ENCODE measurements at regions not wholly inside any gene's neighbourhood (a gene's known extent, or its start where the extent isn't known, plus 50 kb on each side); places are given as distances from the start of the nearest gene placed in this dataset.
"Not testable (repeated sequence)": the region's sequence is repeated elsewhere in the genome, so short reads cannot be mapped to it uniquely, and the experiment has no call there.

DNA sequence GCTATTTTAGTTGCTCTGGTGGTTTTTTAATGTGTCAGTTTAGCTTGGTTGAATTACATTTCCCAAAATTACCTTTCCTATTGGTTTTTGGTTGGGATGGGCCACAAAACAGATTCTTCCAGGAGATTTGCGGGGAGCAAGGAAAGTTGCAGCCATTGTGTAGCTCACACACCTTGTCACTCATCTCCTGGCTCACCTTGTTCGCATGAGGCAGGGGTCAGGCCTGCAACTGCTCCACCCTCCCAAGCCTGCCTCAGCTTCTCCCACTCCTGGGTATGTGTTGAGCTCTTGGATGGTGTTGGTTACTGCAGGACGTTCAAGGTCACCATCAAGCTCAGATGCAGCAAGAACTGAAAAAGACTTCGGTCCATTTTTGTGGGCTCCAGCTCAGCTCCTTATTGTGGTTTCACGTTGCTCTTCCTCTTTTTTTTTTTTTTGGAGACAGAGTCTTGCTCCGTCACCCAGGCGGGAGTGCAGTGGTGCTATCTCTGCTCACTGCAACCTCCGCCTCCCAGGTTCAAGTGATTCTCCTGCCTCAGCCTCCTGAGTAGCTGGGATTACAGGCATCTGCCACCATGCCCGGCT, 95.6 kb upstream of the METTL14 start:
- no peak for DNase-seq

DNA sequence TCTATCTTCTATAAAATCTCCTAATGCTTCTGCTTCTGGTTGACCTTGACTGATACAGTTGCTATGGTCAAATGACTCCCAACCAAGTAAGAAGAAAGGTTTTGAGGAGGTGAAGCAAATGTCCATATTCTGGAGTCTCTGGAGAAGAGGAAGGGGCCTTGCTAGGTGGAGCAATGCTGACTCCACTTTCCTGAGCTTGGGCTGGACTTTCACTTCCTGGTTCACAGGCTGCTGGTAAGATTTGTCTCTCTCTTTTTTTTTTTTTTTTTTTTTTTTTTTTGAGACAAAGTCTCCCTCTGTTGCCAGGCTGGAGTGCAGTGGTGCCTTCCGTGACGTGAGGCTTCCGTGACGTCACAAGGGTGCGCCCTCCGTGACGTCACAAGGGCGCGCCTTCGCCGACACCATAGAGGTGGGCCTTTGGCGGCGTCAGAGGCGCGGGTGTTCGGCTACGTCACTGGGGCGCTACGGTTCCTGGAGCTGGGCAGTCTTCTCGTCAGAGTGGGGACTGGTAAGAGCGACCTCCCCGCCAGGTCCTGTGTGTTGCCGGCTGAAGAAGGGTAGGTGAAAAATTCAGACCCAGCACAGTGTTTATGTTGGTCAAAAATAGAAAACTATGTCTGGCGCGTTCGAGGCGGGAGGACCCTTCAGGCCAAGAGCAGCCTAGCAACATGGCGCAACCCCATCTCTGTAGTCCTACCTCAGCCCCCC, 93.7 kb upstream of the METTL14 start:
- peak; percentile 89 to 98 for DNase-seq

DNA sequence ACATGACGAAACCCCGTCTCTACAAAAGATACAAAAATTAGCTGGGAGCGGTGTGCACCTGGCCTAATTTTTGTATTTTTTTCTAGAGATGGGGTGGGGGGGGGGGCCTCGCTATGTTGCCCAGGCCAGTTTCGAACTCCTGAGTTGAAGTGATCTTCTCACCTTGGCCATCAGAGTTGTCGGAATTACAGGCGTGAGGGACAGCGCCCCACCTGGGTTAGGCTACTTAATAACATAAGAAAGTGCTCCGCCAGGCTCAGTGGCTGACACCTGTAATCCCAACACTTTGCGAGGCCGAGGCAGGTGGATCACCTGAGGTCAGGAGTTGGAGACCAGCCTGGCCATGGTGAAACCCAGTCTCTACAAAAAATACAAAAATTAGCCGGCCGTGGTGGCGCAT, 92.9 kb upstream of the METTL14 start:
- not testable (repeated sequence) for DNase-seq

DNA sequence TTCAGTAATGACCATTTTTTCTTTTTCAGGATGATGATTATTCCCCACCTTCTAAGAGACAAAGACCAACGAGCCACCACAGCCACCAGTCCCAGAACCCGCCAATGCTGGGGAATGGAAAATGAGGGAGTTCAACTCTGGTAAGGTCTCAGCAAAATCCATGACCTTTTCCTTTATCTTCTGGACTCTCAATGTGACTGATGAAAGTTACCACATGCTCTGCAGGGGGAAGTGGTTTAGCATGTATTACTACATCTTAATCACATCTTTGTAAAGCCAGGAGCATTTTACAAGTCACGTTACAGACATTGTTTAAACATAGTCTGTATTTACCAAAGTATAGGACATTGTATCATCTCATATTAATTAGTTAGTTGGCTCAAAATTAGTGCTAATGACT, 89.3 kb upstream of the METTL14 start:
- peak in 1 of 2 donors; percentile 20 for DNase-seq

DNA sequence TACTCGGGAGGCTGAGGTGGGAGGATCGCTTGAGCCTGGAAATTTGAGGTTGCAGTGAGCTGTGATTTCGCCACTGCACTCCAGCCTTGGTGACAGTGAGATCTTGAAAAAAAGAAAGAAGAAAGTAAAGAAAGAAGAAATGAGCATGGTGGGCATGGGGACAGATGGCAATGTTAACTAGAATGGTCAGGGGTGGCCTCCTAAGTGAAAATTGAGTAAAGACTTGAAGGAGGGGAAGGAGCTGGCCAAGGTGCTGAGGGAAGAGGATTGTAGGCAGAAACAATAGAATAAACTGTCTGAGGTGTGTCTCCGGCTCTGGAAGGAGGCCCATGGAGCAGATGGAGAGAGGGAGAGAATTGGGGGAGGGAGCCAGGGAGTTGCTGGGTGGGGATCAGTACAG, 60.1 kb upstream of the METTL14 start:
- not testable (repeated sequence) for DNase-seq

DNA sequence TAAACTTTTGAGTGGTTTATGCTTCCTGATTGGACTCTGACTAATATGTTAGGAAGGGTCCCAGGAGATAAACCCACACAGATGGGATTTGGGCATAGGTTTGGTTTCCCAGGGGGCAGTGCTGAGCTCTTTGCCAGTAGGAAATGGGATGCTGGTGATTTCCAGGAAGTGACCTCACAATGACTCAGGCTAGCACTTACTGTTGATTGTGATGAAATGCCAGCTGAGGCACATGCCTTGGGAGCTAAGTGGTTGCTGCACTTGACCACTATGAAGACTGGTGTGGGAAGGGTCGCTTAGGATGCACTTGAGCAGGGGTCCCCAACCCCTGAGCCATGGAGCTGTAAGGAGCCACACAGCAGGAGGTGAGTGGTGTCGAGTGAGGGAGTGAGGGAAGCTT, 55.5 kb upstream of the METTL14 start:
- DNase-seq: peak; percentile 15 to 31

DNA sequence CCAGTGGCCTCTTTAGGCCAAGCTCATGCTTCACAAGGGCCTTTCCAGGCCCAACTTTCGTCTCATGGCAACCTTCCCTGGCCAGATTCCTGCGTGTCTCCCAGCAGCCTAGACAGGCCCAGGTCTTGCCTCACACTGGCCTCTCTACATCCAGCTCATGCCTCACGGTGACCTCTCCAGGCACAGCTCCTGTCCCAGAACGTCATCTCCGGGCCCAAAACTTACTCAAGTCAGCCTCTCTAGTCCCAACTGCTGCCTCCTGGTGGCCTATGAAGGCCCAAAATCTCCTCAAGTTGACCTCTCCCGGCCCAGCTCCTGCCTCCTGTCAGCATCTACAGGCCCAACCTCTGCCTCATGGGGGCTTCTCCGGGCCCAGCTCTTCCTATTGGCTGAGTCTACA, 54.3 kb upstream of the METTL14 start:
- not testable (repeated sequence) for DNase-seq

DNA sequence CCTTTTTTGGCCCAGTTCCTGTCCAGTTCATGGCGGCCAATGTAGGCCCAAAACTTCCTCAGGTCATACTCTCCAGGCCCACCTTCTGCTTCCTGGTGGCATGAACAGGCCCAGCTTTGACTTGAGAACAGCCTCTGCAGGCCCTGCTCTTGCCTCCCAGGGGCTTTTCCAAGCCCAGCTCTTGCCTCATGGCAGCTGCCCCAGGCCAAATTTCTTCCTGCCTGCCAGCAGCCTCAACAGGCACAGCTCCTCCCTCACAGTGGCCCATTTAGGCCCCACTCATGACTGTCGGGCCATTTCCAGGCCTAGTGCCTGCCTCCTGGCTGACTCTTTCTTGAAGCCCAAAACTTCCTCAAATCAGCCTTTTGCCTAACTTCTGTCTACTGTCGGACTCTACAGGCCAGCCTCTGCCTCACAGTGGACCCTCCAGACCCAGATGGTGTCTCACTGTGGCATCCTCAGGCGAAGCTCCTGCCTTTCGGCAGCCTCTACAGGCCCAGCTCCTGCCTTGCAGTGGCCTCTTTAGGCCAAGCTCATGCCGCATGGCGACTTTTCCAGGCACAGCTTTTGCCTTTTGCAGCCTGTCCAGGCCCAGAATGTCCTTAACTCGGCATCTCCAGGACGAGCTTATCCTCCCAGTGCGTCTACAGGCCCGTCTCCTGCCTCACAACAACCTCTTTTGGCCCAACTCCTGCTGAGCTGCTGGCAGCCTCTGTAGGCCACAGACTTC, 53.7 kb upstream of the METTL14 start:
- not testable (repeated sequence) for DNase-seq

DNA sequence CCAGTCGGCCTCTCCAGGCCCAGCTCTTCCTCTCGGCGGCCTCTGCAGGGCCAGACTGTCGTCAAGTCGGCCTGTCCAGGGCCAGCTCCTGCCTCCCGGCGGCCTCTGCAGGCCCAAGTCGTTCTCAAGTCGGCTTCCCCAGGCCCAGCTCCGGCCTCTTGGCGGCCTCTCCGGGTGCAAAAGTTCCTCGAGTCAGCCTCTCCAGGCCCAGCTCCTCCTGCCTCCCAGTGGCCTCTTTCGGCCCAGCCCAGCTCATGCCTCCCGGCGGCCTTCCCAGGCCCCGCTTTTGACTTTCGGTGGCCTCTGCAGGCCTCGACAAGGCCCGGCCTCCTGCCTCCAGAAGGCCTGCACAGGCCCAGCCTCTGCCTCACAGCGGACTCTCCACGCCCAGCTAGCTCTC, 51.7 kb upstream of the METTL14 start:
- not testable (repeated sequence) for DNase-seq

DNA sequence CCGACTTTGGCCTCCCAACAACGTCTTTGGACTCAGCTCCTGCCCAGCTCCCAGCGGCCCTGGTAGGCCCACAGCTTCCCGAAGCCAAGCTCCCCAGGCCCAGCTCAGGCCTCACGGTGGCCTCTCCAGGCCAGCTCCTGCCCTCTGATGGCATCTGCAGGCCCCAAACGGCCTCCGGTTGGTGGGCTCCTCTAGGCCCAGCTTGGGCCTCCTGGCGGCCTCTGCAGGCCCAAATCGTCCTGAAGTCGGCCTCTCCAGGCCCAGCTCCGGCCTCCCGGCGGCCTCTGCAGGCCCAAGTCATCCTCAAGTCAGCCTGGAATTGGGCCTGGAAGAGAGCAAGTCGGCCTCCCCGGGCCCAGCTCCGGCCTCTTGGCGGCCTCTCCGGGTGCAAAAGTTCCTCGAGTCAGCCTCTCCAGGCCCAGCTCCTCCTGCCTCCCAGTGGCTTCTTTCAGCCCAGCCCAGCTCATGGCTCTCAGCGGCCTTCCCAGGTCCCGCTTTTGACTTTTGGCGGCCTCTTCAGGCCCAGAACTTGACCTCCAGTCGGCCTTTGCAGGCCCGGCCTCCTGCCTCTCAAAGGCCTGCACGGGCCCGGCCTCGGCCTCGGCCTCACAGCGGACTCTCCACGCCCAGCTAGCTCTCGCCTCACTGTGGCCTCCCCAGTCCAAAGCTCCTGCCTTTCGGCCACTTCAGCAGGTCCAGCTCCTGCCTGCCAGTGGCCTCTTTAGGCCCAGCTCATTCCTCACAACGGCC, 50.9 kb upstream of the METTL14 start:
- DNase-seq: not testable (repeated sequence)

Measured in inflammatory macrophage treated with lipopolysaccharide for 1 hour (primary cell).